ENCODE measurements at regions not wholly inside any gene's neighbourhood (a gene's known extent, or its start where the extent isn't known, plus 50 kb on each side); places are given as distances from the start of the nearest gene placed in this dataset.

GRCh38 chr5:115072266-115073064 is 97.2 kb downstream of the TRIM36 start:
- no peak for DNase-seq (ENCODE audit: low spot score)

GRCh38 chr5:115070737-115071136 is 99.0 kb downstream of the TRIM36 start:
- DNase-seq (ENCODE audit: low spot score): no peak

GRCh38 chr5:115069087-115069968 is 100.4 kb downstream of the TRIM36 start:
- peak; percentile 31 for DNase-seq (ENCODE audit: low spot score)

GRCh38 chr5:115068239-115069086 is 101.2 kb downstream of the TRIM36 start:
- DNase-seq (ENCODE audit: low spot score): no peak

DNA sequence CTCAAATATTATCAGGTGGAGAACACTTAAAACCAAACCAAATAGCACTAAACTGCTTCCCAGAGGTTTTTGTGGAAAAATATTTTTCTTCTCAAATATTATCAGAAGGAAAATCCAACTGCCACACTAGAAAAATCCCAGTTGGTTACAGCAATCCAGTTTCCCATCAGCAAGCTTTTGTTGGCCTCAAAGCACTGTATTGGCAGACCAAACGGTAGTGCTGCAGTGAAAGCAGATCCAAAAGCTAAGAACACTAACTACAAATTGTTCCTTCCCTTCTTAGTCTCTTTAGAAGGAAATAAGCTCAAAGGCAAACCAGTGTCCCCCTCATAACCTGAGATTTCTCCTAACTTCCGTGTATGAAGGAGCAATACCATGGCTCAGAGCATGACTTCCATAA is 105.3 kb downstream of the TRIM36 start:
- DNase-seq (ENCODE audit: low spot score): no peak

- no peak for DNase-seq (ENCODE audit: low spot score)
Measured at GRCh38 chr5:115054387-115054951, 115.2 kb downstream of the TRIM36 start.

DNA sequence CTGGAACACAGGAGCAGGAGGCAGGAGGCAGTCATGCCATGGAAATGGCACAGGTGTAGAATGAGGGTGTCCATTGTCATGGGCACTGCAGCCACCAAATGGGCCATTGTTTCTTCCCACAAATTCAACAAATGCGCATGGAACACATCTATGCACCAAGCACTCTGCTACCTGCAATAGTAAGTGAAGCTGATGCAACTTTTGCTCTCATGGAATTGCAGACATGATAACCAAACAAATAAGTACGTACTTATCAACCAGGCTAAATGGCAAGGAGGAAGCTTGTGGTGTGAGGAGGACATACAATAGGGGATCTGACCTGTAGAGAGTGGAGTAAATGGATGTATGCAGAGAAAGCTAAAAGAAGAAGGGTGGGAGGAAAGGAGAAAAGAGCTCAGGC is 116.8 kb downstream of the TRIM36 start:
- no peak for DNase-seq (ENCODE audit: low spot score)

- DNase-seq (ENCODE audit: low spot score): no peak
Measured at GRCh38 chr5:115050866-115051265, 118.8 kb downstream of the TRIM36 start.

- no peak for DNase-seq (ENCODE audit: low spot score)
Measured at GRCh38 chr5:115033861-115034260, 135.8 kb downstream of the TRIM36 start.

DNA sequence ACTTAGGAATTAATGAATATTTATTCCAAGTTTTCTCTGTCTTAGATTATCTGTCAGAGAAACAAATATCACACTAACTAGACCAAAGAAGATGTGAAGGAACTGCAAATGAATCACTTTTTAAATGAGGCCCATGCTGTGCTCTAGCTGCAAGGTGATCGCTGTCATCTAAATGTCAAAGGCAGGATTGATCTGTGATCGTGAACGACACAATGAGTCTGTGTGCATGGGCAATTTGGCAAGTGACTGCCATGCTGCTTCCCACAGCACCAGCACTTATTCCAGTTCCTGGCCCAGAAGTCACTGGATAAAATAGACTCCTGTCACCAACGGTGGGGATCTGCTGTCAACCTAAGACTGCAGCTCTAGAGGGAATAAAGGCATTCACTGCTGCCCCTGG is 141.2 kb downstream of the TRIM36 start:
- no peak for DNase-seq (ENCODE audit: low spot score)

DNA sequence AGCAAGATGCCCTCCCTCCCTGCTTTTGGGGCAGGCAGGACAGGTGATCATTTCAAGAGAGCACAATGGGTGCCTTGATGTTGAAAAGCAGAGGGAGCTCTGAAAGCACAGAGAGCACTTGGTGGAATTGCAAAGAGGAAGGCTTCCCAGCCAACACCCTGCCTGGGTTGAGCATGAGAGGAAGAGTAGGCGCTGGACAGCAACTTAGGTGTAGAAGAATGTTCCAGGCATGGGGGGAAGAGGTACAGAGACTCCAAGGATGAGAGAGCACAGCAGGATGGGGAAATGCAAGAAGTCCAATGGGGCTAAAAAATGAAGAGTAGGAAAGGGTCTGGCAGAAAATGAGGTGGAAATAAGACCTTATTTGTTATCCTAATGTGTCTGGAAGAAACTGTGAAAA is 144.8 kb downstream of the TRIM36 start:
- DNase-seq (ENCODE audit: low spot score): no peak

GRCh38 chr5:115022303-115022702 is 147.4 kb downstream of the TRIM36 start:
- no peak for DNase-seq (ENCODE audit: low spot score)

- no peak for DNase-seq (ENCODE audit: low spot score)
Measured at GRCh38 chr5:115016646-115017045, 153.1 kb downstream of the TRIM36 start.

DNA sequence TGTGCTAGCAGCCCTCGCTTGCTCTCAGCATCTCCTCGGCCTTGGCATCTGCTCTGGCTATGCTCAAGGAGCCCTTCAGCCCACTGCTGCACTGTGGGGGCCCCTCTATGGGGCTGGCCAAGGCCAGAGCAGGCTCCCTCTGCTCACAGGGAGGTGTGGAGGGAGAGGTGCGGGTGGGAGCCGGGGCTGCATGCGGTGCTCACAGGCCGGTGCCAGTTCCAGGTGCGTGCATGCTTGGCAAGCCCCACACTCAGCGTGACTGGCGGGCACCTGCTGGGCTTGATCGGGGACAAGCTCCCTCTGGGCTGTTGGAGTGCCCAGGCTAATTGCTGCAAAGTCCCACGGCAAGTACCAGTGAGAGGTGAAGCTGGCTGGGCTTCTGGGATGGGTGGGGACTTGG is 170.5 kb downstream of the TRIM36 start:
- no peak for DNase-seq (ENCODE audit: low spot score)

DNA sequence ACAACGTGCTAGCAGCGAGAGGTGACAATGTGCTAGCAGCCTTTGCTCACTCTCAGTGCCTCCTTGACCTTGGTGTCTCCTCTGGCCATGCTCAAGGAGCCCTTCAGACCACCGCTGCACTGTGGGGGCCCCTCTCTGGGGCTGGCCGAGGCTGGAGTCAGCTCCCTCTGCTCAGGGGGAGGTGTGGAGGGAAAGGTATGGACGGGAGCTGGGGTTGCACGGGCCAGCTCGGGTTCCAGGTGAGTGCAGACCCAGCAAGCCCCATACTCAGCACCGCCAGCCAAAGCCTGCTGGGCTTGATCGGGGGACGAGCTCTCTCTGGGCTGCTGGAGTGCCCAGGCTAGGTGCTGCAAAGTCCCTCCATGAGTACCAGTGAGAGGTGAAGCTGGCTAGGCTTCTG is 180.2 kb downstream of the TRIM36 start:
- no peak for DNase-seq (ENCODE audit: low spot score)

- no peak for DNase-seq (ENCODE audit: low spot score)
Measured at GRCh38 chr5:114988096-114988495, 181.6 kb downstream of the TRIM36 start.

DNA sequence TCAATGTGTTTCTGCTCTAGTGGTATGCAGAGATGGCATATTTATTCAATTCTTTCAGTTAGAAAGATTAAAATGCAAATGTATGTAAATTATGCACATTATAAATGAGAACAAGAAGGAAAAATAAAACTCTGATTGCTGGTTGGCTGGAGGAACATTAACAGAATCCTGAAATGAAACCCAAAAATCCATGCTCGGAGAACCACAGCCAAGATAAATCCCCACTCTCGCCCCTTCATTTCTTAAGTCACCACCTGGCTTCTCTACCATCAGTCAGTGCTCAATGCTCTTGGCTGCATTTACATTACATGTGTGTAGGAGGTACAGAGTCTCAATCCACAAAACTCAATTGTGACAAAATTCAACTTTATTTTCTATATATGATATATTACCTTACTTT is 184.9 kb downstream of the TRIM36 start:
- DNase-seq (ENCODE audit: low spot score): no peak

DNA sequence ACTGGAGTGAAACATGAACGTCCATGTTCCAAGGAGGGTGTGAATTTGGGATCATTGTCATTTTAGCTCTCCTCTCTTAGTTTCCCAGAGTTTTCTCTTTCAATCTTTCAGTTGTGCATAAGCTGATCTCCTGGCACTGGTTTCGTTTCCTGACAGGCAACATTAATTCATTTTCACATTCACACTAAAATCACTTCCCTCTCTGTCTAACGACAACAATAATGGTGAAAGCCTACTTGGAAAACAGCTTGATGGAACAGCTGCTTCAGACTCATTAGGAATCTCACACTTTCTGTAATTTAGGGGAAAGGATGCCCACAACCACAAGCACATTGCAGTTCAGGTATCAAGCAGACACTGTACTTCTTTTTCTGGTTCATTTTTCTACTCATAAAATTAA is 188.6 kb downstream of the TRIM36 start:
- DNase-seq (ENCODE audit: low spot score): no peak

DNA sequence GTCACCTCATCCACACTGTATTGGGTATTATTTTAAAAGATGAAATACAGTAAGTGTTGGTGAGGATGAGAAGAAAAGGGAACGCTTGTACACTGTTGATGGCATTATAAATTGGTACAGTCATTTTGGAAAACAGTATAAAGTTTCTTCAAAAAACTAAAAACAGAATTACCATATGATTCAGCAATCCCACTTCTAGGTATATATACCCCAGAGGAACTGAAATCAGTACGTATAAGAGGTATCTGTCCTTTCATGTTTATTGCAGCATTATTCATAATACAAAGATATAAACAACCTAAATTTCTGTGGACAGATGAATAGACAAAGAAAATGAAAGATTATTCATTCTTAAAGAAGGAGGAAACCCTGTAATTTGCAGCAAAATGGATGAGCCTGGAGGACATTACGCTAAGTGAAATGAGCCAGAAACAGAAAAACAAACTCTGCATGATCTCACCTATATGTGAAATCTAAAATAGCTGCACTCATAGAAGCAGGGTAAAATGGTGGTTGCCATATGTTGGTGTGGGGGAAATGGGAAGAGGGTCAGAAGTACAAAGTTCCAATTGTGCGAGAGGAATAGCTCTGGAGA is 191.6 kb downstream of the TRIM36 start:
- DNase-seq (ENCODE audit: low spot score): no peak

- no peak for DNase-seq (ENCODE audit: low spot score)
Measured at GRCh38 chr5:114969482-114969881, 200.2 kb downstream of the TRIM36 start.

- no peak for DNase-seq (ENCODE audit: low spot score)
Measured at GRCh38 chr5:114957384-114957783, 212.3 kb downstream of the TRIM36 start.

Data from mucosa of gallbladder (tissue), 1 donor.